ENCODE measurements at regions not wholly inside any gene's neighbourhood (a gene's known extent, or its start where the extent isn't known, plus 50 kb on each side); places are given as distances from the start of the nearest gene placed in this dataset.
A peak's percentile ranks its signal among the peaks of the same experiment; 100 is the strongest.

- Histone ChIP-seq H4K91ac (replicated peaks; ENCODE audit: insufficient read length, low read length) (no peak overlapping the region), H3K9me3 (ENCODE audit: insufficient read depth in 2 of 2, low read depth in 1 of 2, low read length in 1 of 2) (no peaks in the 10 kb centered on the region), H2AK5ac (ENCODE audit: low read depth, low read length) (no peak overlapping the region), H2BK20ac (ENCODE audit: low read length) (no peak overlapping the region), H3K79me1 (ENCODE audit: low read depth, low read length) (no peaks in the 10 kb centered on the region), H3K18ac (ENCODE audit: extremely low read depth, low read length) (no peak overlapping the region), H3K23me2 (ENCODE audit: low read depth, low read length) (no peaks in the 10 kb centered on the region; the same call in 1 of the 2 replicates), H2BK12ac (ENCODE audit: low read depth, low read length) (no peak overlapping the region), H3K4me3 (ENCODE audit: extremely low read depth in 1 of 4, insufficient read depth in 2 of 4, low read depth in 3 of 4, low read length in 4 of 4) (no peak overlapping the region), H3K4me1 (replicated peaks in 1 of 4; ENCODE audit: control insufficient read depth in 3 of 4, insufficient read depth in 4 of 4, low read length in 3 of 4) (peaks cover 0 to under 1% (median 0%) of the 10 kb centered on the region in 4 experiments; a peak in 4 of 7 replicates), H3K23ac (ENCODE audit: insufficient read length) (no peak overlapping the region), H3K56ac (replicated peaks; ENCODE audit: insufficient read length, low read depth, low read length) (no peak overlapping the region), H4K5ac (ENCODE audit: insufficient read length, low read depth, low read length) (no peak overlapping the region), H3K27ac (ENCODE audit: low read depth, low read length) (no peak overlapping the region), H2AFZ (ENCODE audit: low read length) (peak overlapping the region; percentile 99), H3K27me3 (replicated peaks in 1 of 4; ENCODE audit: control insufficient read depth in 3 of 4, extremely low read depth in 1 of 4, insufficient read depth in 3 of 4, low read length in 3 of 4) (no peaks in the 10 kb centered on the region), H2BK120ac (replicated peaks; ENCODE audit: low read depth, low read length) (no peak overlapping the region), H3K36me3 (ENCODE audit: control insufficient read depth in 2 of 4, insufficient read depth in 4 of 4, low read length in 3 of 4) (no peaks in the 10 kb centered on the region), H3K79me2 (ENCODE audit: control insufficient read depth in 1 of 2, insufficient read depth in 2 of 2, low read length in 2 of 2) (no peaks in the 10 kb centered on the region), H3K9ac (replicated peaks in 1 of 4; ENCODE audit: extremely low read depth in 1 of 4, low read depth in 3 of 4, low read length in 3 of 4) (no peak overlapping the region), H3K4ac (replicated peaks; ENCODE audit: insufficient read length, low read depth, low read length) (no peak overlapping the region), H4K20me1 (replicated peaks in 1 of 2; ENCODE audit: control insufficient read depth in 1 of 2, insufficient read depth in 2 of 2, low read length in 2 of 2) (no peaks in the 10 kb centered on the region), H3K14ac (ENCODE audit: insufficient read length) (no peak overlapping the region), H3K4me2 (ENCODE audit: insufficient read depth in 1 of 2, low read depth in 2 of 2, low read length in 2 of 2) (peak overlapping the region; percentile 14 to 22; a peak in 2 of 4 replicates), H2BK15ac (ENCODE audit: low read length) (no peak overlapping the region), H4K8ac (ENCODE audit: extremely low read depth, insufficient read depth, low read length) (no peak overlapping the region), H2BK5ac (ENCODE audit: low read depth, low read length) (no peak overlapping the region)
- WGBS, 2 experiments (ENCODE audit: extremely low coverage in 1 of 2, insufficient coverage in 1 of 2, insufficient read length in 1 of 2, insufficient replicate concordance in 2 of 2, low coverage in 1 of 2, low lambda C conversion rate in 2 of 2, missing lambda C conversion rate in 1 of 2), result 44% methylated on average over 7 of the region's 7 CpGs; no CpG with 5 or more reads in 1 of the 2 experiments
- ChIA-PET POLR2A (ENCODE audit: partially characterized antibody) (no interaction called here), CTCF (ENCODE audit: partially characterized antibody) (interaction anchor here (0.6 to 1.9 kb wide), 8 partner anchors 15 to 776 kb away, joined by 3 to 17 read pairs (median 3); no protein-coding TSS in a partner anchor)
- FAIRE-seq, result peak; percentile 95
- TF ChIP-seq CTCF (IDR thresholded peaks at IDR 0.05; ENCODE audit: control extremely low read depth in 1 of 3, insufficient read depth in 1 of 3, low read depth in 1 of 3, low read length in 3 of 3), result peak; percentile 75 to 88 (median 77)
- no peak for TF ChIP-seq BACH1 (IDR thresholded peaks at IDR 0.05; ENCODE audit: low read length)
- no peak for TF ChIP-seq JUND (IDR thresholded peaks at IDR 0.05; ENCODE audit: low read length)
- no peak for TF ChIP-seq MAX (IDR thresholded peaks at IDR 0.05)
- TF ChIP-seq KDM4A (IDR thresholded peaks at IDR 0.05; ENCODE audit: low read depth, low read length, severe bottlenecking), result no peak
- peak; percentile 71 to 74 for TF ChIP-seq RAD21 (IDR thresholded peaks at IDR 0.05 in 1 of 2, conservative IDR thresholded peaks at IDR 0.05 in 1 of 2; ENCODE audit: low read depth in 2 of 2, low read length in 2 of 2)
- peak in 1 of 2 experiments; percentile 79 for DNase-seq (ENCODE audit: low read depth in 1 of 2, low spot score in 2 of 2)
Measured at GRCh38 chr21:26715878-26716506, 129.2 kb downstream of the ADAMTS1 start.

Measured in H1 (cell line).